A673 (cell line): ENCODE measurements at regions not wholly inside any gene's neighbourhood (a gene's known extent, or its start where the extent isn't known, plus 50 kb on each side); places are given as distances from the start of the nearest gene placed in this dataset.

ENCODE experiments used
- CTCF ChIP-seq: fragments of 300-800, 200-600 bp; sonication (generic); conservative IDR thresholded peaks from 2 replicates; pipeline ENCODE4 v1.5.1; 2017; ENCODE audit warnings: low read depth, mild to moderate bottlenecking, antibody characterized with exemption, low read length, moderate library complexity, mixed read lengths
- EZH2 ChIP-seq: fragments of 200-600 bp; sonication (generic); IDR thresholded peaks from 2 replicates; pipeline ENCODE4 v1.6.1; 2017; ENCODE audit warnings: borderline replicate concordance, low read depth, mild to moderate bottlenecking, mixed read lengths, antibody characterized with exemption, low read length; ENCODE audit not compliant: poor library complexity, severe bottlenecking

- no peak for TF ChIP-seq CTCF
- TF ChIP-seq EZH2: no peak
Observed at GRCh38 chr12:16473610-16474326, 126.3 kb downstream of the MGST1 start.
